GM23338 (cell line): ENCODE measurements at regions not wholly inside any gene's neighbourhood (a gene's known extent, or its start where the extent isn't known, plus 50 kb on each side); places are given as distances from the start of the nearest gene placed in this dataset.
"Not testable (repeated sequence)": the region's sequence is repeated elsewhere in the genome, so short reads cannot be mapped to it uniquely, and the experiment has no call there.

Experiments used
- ATAC-seq: fragments of 200-7000 bp; cut with Tn5 transposase; 3 replicates; pipeline ENCODE4 v1.9.1; 2020
- DNase-seq: peaks from one replicate; pipeline ENCODE4 v3.0.0-alpha.2; 2015; ENCODE audit warnings: low spot score
- H2AFZ ChIP-seq: fragments of 200-600 bp; sonication (generic); 2 replicates; pipeline ENCODE4 v1.8.0; 2016; ENCODE audit warnings: antibody characterized with exemption, mild to moderate bottlenecking, moderate library complexity
- H3F3A ChIP-seq: fragments of 200-600 bp; sonication (generic); replicated peaks from 2 replicates; pipeline ENCODE4 v1.8.0; 2017; ENCODE audit warnings: antibody characterized with exemption, mixed run types, low read depth
- H3K27ac ChIP-seq: fragments of 200-600 bp; sonication (generic); 2 replicates; pipeline ENCODE4 v1.6.1; 2016; ENCODE audit warnings: low read depth
- H3K27me3 ChIP-seq: fragments of 200-600 bp; sonication (generic); 2 replicates; pipeline ENCODE4 v1.8.0; 2016; ENCODE audit warnings: mild to moderate bottlenecking, mixed run types, moderate library complexity; ENCODE audit not compliant: insufficient read depth
- H3K36me3 ChIP-seq: fragments of 200-600 bp; sonication (generic); 2 replicates; pipeline ENCODE4 v1.8.0; 2016; ENCODE audit warnings: mild to moderate bottlenecking; ENCODE audit not compliant: insufficient read depth
- H3K4me1 ChIP-seq: fragments of 200-600 bp; sonication (generic); 2 replicates; pipeline ENCODE4 v1.8.0; 2016; ENCODE audit warnings: mild to moderate bottlenecking, moderate library complexity; ENCODE audit not compliant: insufficient read depth
- H3K4me2 ChIP-seq: fragments of 200-600 bp; sonication (generic); 2 replicates; pipeline ENCODE4 v1.7.1; 2017; ENCODE audit warnings: mixed run types
- H3K4me3 ChIP-seq: fragments of 200-600 bp; sonication (generic); 2 replicates; pipeline ENCODE4 v1.6.1; 2016; ENCODE audit warnings: mixed run types
- H3K79me2 ChIP-seq: fragments of 200-600 bp; sonication (generic); replicated peaks from 2 replicates; pipeline ENCODE4 v1.8.0; 2017; ENCODE audit warnings: mild to moderate bottlenecking; ENCODE audit not compliant: insufficient read depth
- H3K9me2 ChIP-seq: fragments of 200-600 bp; sonication (generic); 2 replicates; pipeline ENCODE4 v1.8.0; 2017; ENCODE audit not compliant: insufficient read depth
- H4K20me1 ChIP-seq: fragments of 200-600 bp; sonication (generic); replicated peaks from 2 replicates; pipeline ENCODE4 v1.8.0; 2017; ENCODE audit warnings: mild to moderate bottlenecking; ENCODE audit not compliant: insufficient read depth
- H3K27ac Mint-ChIP-seq: 2 replicates; pipeline ENCODE4 v1.8.0; 2020; ENCODE audit warnings: inconsistent platforms, mild to moderate bottlenecking, moderate library complexity, mixed read lengths
- H3K27me3 Mint-ChIP-seq: 3 replicates; pipeline ENCODE4 v1.8.0; 2022; ENCODE audit warnings: low read depth, mild to moderate bottlenecking, moderate library complexity, mixed read lengths, inconsistent platforms; ENCODE audit not compliant: insufficient read depth, poor library complexity
- H3K36me3 Mint-ChIP-seq: 3 replicates; pipeline ENCODE4 v1.8.0; 2021; ENCODE audit warnings: low read depth, mild to moderate bottlenecking, inconsistent platforms, moderate library complexity, mixed read lengths
- H3K4me1 Mint-ChIP-seq: 3 replicates; pipeline ENCODE4 v1.8.0; 2020; ENCODE audit warnings: mild to moderate bottlenecking, inconsistent platforms, mixed read lengths
- H3K4me3 Mint-ChIP-seq: 3 replicates; pipeline ENCODE4 v1.8.0; 2021; ENCODE audit warnings: moderate library complexity, mild to moderate bottlenecking, inconsistent platforms, mixed read lengths
- H3K9me3 Mint-ChIP-seq: 3 replicates; pipeline ENCODE4 v1.8.0; 2020; ENCODE audit warnings: moderate library complexity, mild to moderate bottlenecking, inconsistent platforms, mixed read lengths
- CREB1 ChIP-seq: fragments of 250-450 bp; sonication (Bioruptor Pico); IDR thresholded peaks from 2 replicates; pipeline ENCODE4 v1.5.0; 2020; ENCODE audit warnings: low read depth, mild to moderate bottlenecking, moderate library complexity
- ETS1 ChIP-seq: IDR thresholded peaks from 2 replicates; pipeline ENCODE4 v1.6.1; 2016; ENCODE audit warnings: antibody characterized with exemption
- EZH2 ChIP-seq: fragments of 200-600 bp; sonication (generic); IDR thresholded peaks from one replicate; pipeline ENCODE4 v1.8.0; 2017; ENCODE audit warnings: antibody characterized with exemption, mild to moderate bottlenecking, low read depth; ENCODE audit not compliant: unreplicated experiment
- EZH2phosphoT487 ChIP-seq: fragments of 200-600 bp; sonication (generic); IDR thresholded peaks from one replicate; pipeline ENCODE4 v1.8.1; 2018; ENCODE audit warnings: antibody characterized with exemption; ENCODE audit not compliant: unreplicated experiment
- JUNB ChIP-seq: IDR thresholded peaks from one replicate; pipeline ENCODE4 v1.6.1; 2016; ENCODE audit warnings: antibody characterized with exemption; ENCODE audit not compliant: unreplicated experiment
- ZNF114 ChIP-seq: fragments of 250-450 bp; sonication (Bioruptor Pico); IDR thresholded peaks from 2 replicates; pipeline ENCODE4 v1.5.0; 2020; ENCODE audit warnings: mild to moderate bottlenecking, moderate library complexity
- ZNF331 ChIP-seq: fragments of 250-450 bp; sonication (Bioruptor Pico); IDR thresholded peaks from 2 replicates; pipeline ENCODE4 v1.5.0; 2020; ENCODE audit warnings: low read depth, mild to moderate bottlenecking, moderate library complexity
- ZNF462 ChIP-seq: fragments of 250-450 bp; sonication (Bioruptor Pico); IDR thresholded peaks from 2 replicates; pipeline ENCODE4 v1.5.0; 2020; ENCODE audit warnings: mild to moderate bottlenecking, moderate library complexity
- TF ChIP-seq, protein P1 (sequence below), 2 experiments: fragments of 200-600 bp in 1 of 2; sonication (generic) in 1 of 2; conservative IDR thresholded peaks; 2 replicates each; pipeline versions ENCODE4 v1.5.1 to v1.6.1; 2016 to 2017; ENCODE audit warnings: antibody characterized with exemption in 2 of 2, low read depth in 2 of 2, mild to moderate bottlenecking in 2 of 2, moderate library complexity in 1 of 2

DNA sequence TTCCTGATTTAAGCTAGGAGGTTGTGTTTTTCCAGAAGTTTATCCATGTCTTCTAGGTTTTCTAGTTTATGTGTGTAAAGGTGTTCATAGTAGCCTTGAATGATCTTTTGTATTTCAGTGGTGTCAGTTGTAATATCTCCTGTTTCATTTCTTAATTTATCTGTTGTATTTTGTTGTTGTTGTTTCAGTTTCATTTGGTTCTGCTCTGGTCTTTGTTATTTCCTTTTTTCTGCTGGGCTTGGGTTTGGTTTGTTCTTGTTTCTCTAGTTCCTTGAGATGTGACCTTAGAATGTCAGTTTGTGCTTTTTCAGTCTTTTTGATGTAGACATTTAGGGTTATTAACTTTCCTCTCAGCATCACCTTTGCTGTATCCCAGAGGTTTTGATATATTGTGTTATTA is 62.8 kb downstream of the SCP2D1 start:
- not testable (repeated sequence) for ATAC-seq, H3K4me3 Mint-ChIP-seq

GRCh38 chr20:18879262-18879661 is 65.7 kb downstream of the SCP2D1 start:
- Mint-ChIP-seq H3K4me3 (no peak overlapping the region), H3K4me1 (peaks cover 3% of the 10 kb centered on the region; the same call in 1 of the 3 replicates), H3K27me3 (peaks cover 6% of the 10 kb centered on the region), H3K9me3 (peaks cover 9% of the 10 kb centered on the region; the same call in 2 of the 3 replicates), H3K36me3 (no peaks in the 10 kb centered on the region), H3K27ac (no peak overlapping the region)
- no peak overlapping the region for H3K27ac ChIP-seq
- DNase-seq (no peak), ATAC-seq (no peak)
- TF ChIP-seq ETS1 (no peak), EZH2 (no peak), ZNF114 (CRISPR knock-in tag) (no peak), JUNB (no peak), EZH2phosphoT487 (no peak), CREB1 (CRISPR knock-in tag) (no peak)
- H2AFZ ChIP-seq, result no peak overlapping the region
- H3K9me2 ChIP-seq, result 0 out of 2 replicates have a peak, but pooled peaks cover 4% of the 10 kb centered on the region
- no peaks in the 10 kb centered on the region for H3K27me3 ChIP-seq
- H3K79me2 ChIP-seq, result no peaks in the 10 kb centered on the region
- no peaks in the 10 kb centered on the region for H3F3A ChIP-seq
- H3K4me1 ChIP-seq, result no peaks in the 10 kb centered on the region
- no peaks in the 10 kb centered on the region for H4K20me1 ChIP-seq
- H3K4me3 ChIP-seq, result no peak overlapping the region
- no peak overlapping the region for H3K4me2 ChIP-seq
- no peaks in the 10 kb centered on the region for H3K36me3 ChIP-seq

More for the DNA sequence above, 62.8 kb downstream of the SCP2D1 start:
- not testable (repeated sequence) for H3F3A ChIP-seq, H3K27ac ChIP-seq, H2AFZ ChIP-seq, H3K4me2 ChIP-seq, H3K4me3 ChIP-seq, H3K9me2 ChIP-seq, H4K20me1 ChIP-seq, H3K27me3 ChIP-seq, H3K36me3 Mint-ChIP-seq, H3K79me2 ChIP-seq, H3K4me1 ChIP-seq, H3K36me3 ChIP-seq, H3K4me1 Mint-ChIP-seq, H3K27me3 Mint-ChIP-seq, H3K27ac Mint-ChIP-seq, DNase-seq
- peaks cover 22% of the 10 kb centered on the region for H3K9me3 Mint-ChIP-seq

GRCh38 chr20:18886756-18887155 is 73.2 kb downstream of the SCP2D1 start:
- Mint-ChIP-seq H3K36me3 (no peaks in the 10 kb centered on the region), H3K27me3 (peaks cover 1% of the 10 kb centered on the region), H3K9me3 (peaks cover under 1% of the 10 kb centered on the region; the same call in 1 of the 3 replicates), H3K27ac (no peak overlapping the region), H3K4me3 (no peak overlapping the region), H3K4me1 (no peaks in the 10 kb centered on the region)
- Histone ChIP-seq H4K20me1 (no peaks in the 10 kb centered on the region), H2AFZ (no peak overlapping the region), H3K27ac (no peak overlapping the region), H3K9me2 (no peaks in the 10 kb centered on the region), H3F3A (no peaks in the 10 kb centered on the region), H3K4me2 (no peak overlapping the region), H3K4me3 (no peak overlapping the region), H3K79me2 (no peaks in the 10 kb centered on the region), H3K4me1 (no peaks in the 10 kb centered on the region), H3K36me3 (no peaks in the 10 kb centered on the region), H3K27me3 (no peaks in the 10 kb centered on the region)
- ATAC-seq, result no peak
- DNase-seq, result no peak
- TF ChIP-seq EZH2 (no peak), ZNF462 (CRISPR knock-in tag) (no peak), ZNF331 (no peak), ZNF114 (CRISPR knock-in tag) (no peak)
- TF ChIP-seq, protein P1, sequence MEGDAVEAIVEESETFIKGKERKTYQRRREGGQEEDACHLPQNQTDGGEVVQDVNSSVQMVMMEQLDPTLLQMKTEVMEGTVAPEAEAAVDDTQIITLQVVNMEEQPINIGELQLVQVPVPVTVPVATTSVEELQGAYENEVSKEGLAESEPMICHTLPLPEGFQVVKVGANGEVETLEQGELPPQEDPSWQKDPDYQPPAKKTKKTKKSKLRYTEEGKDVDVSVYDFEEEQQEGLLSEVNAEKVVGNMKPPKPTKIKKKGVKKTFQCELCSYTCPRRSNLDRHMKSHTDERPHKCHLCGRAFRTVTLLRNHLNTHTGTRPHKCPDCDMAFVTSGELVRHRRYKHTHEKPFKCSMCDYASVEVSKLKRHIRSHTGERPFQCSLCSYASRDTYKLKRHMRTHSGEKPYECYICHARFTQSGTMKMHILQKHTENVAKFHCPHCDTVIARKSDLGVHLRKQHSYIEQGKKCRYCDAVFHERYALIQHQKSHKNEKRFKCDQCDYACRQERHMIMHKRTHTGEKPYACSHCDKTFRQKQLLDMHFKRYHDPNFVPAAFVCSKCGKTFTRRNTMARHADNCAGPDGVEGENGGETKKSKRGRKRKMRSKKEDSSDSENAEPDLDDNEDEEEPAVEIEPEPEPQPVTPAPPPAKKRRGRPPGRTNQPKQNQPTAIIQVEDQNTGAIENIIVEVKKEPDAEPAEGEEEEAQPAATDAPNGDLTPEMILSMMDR (conservative IDR thresholded peaks at IDR 0.05; ENCODE audit: low read depth in 2 of 2), result no peak
